IMR-90 (cell line): ENCODE measurements at regions not wholly inside any gene's neighbourhood (a gene's known extent, or its start where the extent isn't known, plus 50 kb on each side); places are given as distances from the start of the nearest gene placed in this dataset.

ENCODE experiments used
- BHLHE40 ChIP-seq: fragments of 150-350 bp; IDR thresholded peaks from 2 replicates; pipeline ENCODE4 v1.6.1; 2016; ENCODE audit warnings: mild to moderate bottlenecking, low read depth, low read length
- CEBPB ChIP-seq: IDR thresholded peaks from 2 replicates; pipeline ENCODE4 v1.6.1; 2012; ENCODE audit warnings: low read depth, low read length, improper control_type of control experiment
- FOS ChIP-seq: fragments of 150-350 bp; IDR thresholded peaks from 2 replicates; pipeline ENCODE4 v1.6.1; 2016; ENCODE audit warnings: low read depth, low read length
- MAFK ChIP-seq: IDR thresholded peaks from 2 replicates; pipeline ENCODE4 v1.6.1; 2012; ENCODE audit warnings: low read depth, low read length, improper control_type of control experiment
- MAZ ChIP-seq: IDR thresholded peaks from 2 replicates; pipeline ENCODE4 v1.6.1; 2012; ENCODE audit warnings: low read depth, mild to moderate bottlenecking, low read length, improper control_type of control experiment, moderate library complexity, borderline replicate concordance
- MXI1 ChIP-seq: IDR thresholded peaks from 2 replicates; pipeline ENCODE4 v1.6.1; 2012; ENCODE audit warnings: low read depth, mild to moderate bottlenecking, low read length, moderate library complexity, borderline replicate concordance
- NFE2L2 ChIP-seq: fragments of 150-350 bp; IDR thresholded peaks from 2 replicates; pipeline ENCODE4 v1.6.1; 2016; ENCODE audit warnings: low read depth, mild to moderate bottlenecking, low read length
- POLR2A ChIP-seq: IDR thresholded peaks from 2 replicates; pipeline ENCODE4 v1.6.1; 2012; ENCODE audit warnings: mild to moderate bottlenecking, low read depth, low read length
- RAD21 ChIP-seq: IDR thresholded peaks from 2 replicates; pipeline ENCODE4 v1.6.1; 2012; ENCODE audit warnings: low read length, improper control_type of control experiment
- RCOR1 ChIP-seq: IDR thresholded peaks from 2 replicates; pipeline ENCODE4 v1.6.1; 2012; ENCODE audit warnings: mild to moderate bottlenecking, low read length, improper control_type of control experiment; ENCODE audit not compliant: insufficient replicate concordance
- SMC3 ChIP-seq: fragments of 150-350 bp; IDR thresholded peaks from 2 replicates; pipeline ENCODE4 v1.6.1; 2016; ENCODE audit warnings: low read depth, mild to moderate bottlenecking, antibody characterized with exemption, low read length, moderate library complexity
- TF ChIP-seq, protein P1 (sequence below): conservative IDR thresholded peaks from 2 replicates; pipeline ENCODE4 v1.5.1; 2012; ENCODE audit warnings: mild to moderate bottlenecking, low read depth, low read length, improper control_type of control experiment
- TF ChIP-seq, protein P2 (sequence below): fragments of 150-350 bp; IDR thresholded peaks from 2 replicates; pipeline ENCODE4 v1.6.1; 2016; ENCODE audit warnings: low read depth, mild to moderate bottlenecking, low read length, moderate library complexity, borderline replicate concordance
- TF ChIP-seq, protein P3 (sequence below): fragments of 150-350 bp; IDR thresholded peaks from 2 replicates; pipeline ENCODE4 v1.6.1; 2017; ENCODE audit warnings: mild to moderate bottlenecking, antibody characterized with exemption, low read length, low read depth

DNA sequence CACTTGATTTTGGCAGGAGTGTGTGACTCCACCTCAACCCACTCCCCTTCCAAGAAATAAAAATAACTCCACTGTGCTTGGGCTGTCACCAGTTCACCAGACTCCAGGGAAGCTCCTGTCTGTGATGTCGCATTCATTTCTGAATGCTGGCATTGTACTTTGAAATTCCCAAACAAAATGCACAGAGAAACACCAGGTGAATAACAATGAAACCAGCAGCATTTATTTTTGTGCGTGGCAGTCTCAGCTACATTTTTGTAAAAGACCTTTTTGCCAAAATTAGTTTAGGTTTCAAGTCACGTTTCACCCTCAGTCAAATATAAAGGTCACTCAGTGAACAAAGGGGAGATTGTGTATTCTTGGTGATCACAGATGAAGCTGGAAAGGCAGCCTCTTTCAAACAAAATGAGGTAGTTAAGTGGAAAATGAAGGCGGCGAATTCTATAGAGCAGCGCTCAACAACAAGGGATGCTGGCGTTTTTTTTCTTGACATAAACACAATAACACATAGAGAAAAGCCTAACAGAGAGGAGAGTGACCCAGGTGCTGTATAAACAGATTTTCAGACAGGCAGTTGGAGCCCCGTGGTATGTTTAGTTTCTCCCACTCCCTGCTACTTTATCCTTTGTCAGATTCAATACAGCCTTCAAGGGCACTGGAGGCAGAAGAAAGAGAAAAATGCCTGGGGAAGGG, 210.3 kb upstream of the GCFC2 start:
- no peak for TF ChIP-seq POLR2A
- TF ChIP-seq, protein P1, sequence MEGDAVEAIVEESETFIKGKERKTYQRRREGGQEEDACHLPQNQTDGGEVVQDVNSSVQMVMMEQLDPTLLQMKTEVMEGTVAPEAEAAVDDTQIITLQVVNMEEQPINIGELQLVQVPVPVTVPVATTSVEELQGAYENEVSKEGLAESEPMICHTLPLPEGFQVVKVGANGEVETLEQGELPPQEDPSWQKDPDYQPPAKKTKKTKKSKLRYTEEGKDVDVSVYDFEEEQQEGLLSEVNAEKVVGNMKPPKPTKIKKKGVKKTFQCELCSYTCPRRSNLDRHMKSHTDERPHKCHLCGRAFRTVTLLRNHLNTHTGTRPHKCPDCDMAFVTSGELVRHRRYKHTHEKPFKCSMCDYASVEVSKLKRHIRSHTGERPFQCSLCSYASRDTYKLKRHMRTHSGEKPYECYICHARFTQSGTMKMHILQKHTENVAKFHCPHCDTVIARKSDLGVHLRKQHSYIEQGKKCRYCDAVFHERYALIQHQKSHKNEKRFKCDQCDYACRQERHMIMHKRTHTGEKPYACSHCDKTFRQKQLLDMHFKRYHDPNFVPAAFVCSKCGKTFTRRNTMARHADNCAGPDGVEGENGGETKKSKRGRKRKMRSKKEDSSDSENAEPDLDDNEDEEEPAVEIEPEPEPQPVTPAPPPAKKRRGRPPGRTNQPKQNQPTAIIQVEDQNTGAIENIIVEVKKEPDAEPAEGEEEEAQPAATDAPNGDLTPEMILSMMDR, result no peak
- TF ChIP-seq, protein P2, sequence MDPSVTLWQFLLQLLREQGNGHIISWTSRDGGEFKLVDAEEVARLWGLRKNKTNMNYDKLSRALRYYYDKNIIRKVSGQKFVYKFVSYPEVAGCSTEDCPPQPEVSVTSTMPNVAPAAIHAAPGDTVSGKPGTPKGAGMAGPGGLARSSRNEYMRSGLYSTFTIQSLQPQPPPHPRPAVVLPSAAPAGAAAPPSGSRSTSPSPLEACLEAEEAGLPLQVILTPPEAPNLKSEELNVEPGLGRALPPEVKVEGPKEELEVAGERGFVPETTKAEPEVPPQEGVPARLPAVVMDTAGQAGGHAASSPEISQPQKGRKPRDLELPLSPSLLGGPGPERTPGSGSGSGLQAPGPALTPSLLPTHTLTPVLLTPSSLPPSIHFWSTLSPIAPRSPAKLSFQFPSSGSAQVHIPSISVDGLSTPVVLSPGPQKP, result no peak
- no peak for TF ChIP-seq SMC3
- TF ChIP-seq, protein P3, sequence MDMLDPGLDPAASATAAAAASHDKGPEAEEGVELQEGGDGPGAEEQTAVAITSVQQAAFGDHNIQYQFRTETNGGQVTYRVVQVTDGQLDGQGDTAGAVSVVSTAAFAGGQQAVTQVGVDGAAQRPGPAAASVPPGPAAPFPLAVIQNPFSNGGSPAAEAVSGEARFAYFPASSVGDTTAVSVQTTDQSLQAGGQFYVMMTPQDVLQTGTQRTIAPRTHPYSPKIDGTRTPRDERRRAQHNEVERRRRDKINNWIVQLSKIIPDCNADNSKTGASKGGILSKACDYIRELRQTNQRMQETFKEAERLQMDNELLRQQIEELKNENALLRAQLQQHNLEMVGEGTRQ, result no peak
- TF ChIP-seq RCOR1, result no peak
- TF ChIP-seq MAZ, result no peak
- TF ChIP-seq FOS, result no peak
- TF ChIP-seq MAFK, result no peak
- no peak for TF ChIP-seq BHLHE40
- no peak for TF ChIP-seq CEBPB
- no peak for TF ChIP-seq RAD21
- TF ChIP-seq MXI1, result no peak
- no peak for TF ChIP-seq NFE2L2
